Nephron (organoid): ENCODE measurements at regions not wholly inside any gene's neighbourhood (a gene's known extent, or its start where the extent isn't known, plus 50 kb on each side); places are given as distances from the start of the nearest gene placed in this dataset.

Experiments used
- H3K27ac Mint-ChIP-seq, 3 experiments: 2 replicates each; pipeline ENCODE4 v1.8.0; 2020; ENCODE audit warnings: mixed read lengths in 3 of 3, mild to moderate bottlenecking in 2 of 3, moderate library complexity in 1 of 3
- H3K27me3 Mint-ChIP-seq: 2 replicates; pipeline ENCODE4 v1.8.0; 2021; ENCODE audit warnings: low read depth, mild to moderate bottlenecking, moderate library complexity, mixed read lengths
- H3K36me3 Mint-ChIP-seq: 2 replicates; pipeline ENCODE4 v1.8.0; 2020; ENCODE audit warnings: low read depth, mixed read lengths
- H3K4me1 Mint-ChIP-seq: 2 replicates; pipeline ENCODE4 v1.8.0; 2020; ENCODE audit warnings: mixed read lengths
- H3K4me3 Mint-ChIP-seq, 3 experiments: 2 replicates each; pipeline ENCODE4 v1.8.0; 2020; ENCODE audit warnings: mild to moderate bottlenecking in 3 of 3, mixed read lengths in 3 of 3, moderate library complexity in 2 of 3
- H3K9me3 Mint-ChIP-seq: 2 replicates; pipeline ENCODE4 v1.8.0; 2020; ENCODE audit warnings: mixed read lengths
- CTCF ChIP-seq, 3 experiments: fragments of 200-600 bp; sonication (generic); IDR thresholded peaks; one replicate each; pipeline ENCODE4 v1.5.0; 2021; ENCODE audit warnings: antibody characterized with exemption in 3 of 3; ENCODE audit not compliant: unreplicated experiment in 3 of 3

GRCh38 chr10:58948303-58948702 lies 228.1 kb upstream of the PHYHIPL start:
- TF ChIP-seq CTCF (IDR thresholded peaks at IDR 0.05; ENCODE audit: unreplicated experiment in 3 of 3) = no peak
- Mint-ChIP-seq H3K4me1 (peaks cover 21% of the 10 kb centered on the region), H3K9me3 (no peaks in the 10 kb centered on the region), H3K36me3 (no peaks in the 10 kb centered on the region), H3K4me3 (no peak overlapping the region), H3K27ac (no peak overlapping the region), H3K27me3 (no peaks in the 10 kb centered on the region)

DNA sequence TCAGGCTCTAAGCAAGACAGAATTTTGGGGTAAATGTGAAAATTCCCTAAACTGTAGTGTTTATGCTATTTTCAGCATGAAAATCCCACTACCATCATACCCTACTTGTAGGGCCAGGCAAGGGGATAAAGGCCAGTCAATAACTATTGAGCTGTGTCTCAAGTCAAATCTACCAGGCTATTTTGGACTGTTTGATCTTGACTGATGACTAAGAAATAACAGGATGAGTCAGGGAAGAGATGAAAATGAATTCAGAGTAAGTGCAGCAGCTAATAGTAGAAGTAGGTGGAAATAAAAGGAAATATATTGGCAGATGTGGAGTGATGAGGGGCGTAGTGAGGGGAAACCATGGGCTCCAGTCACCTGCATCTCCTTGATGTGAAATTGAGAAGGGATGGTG lies 225.8 kb upstream of the PHYHIPL start:
- H3K27ac Mint-ChIP-seq = peak overlapping the region in 2 of 3 experiments; percentile 1 to 76
- H3K27me3 Mint-ChIP-seq = no peaks in the 10 kb centered on the region
- no peak overlapping the region for H3K4me3 Mint-ChIP-seq
- no peaks in the 10 kb centered on the region for H3K9me3 Mint-ChIP-seq
- no peak for TF ChIP-seq CTCF (IDR thresholded peaks at IDR 0.05; ENCODE audit: unreplicated experiment in 3 of 3)
- H3K36me3 Mint-ChIP-seq = no peaks in the 10 kb centered on the region
- H3K4me1 Mint-ChIP-seq = peaks cover 18% of the 10 kb centered on the region

- no peak for TF ChIP-seq CTCF (IDR thresholded peaks at IDR 0.05; ENCODE audit: unreplicated experiment in 3 of 3)
- Mint-ChIP-seq H3K27me3 (no peaks in the 10 kb centered on the region), H3K4me3 (no peak overlapping the region), H3K9me3 (no peaks in the 10 kb centered on the region), H3K27ac (peak overlapping the region in 2 of 3 experiments; percentile 1 to 76), H3K36me3 (no peaks in the 10 kb centered on the region), H3K4me1 (peaks cover 23% of the 10 kb centered on the region)
These were observed 225.4 kb upstream of the PHYHIPL start for GRCh38 chr10:58951087-58951486.

- Mint-ChIP-seq H3K4me3 (no peak overlapping the region), H3K9me3 (no peaks in the 10 kb centered on the region), H3K4me1 (peaks cover 29% of the 10 kb centered on the region), H3K27ac (peak overlapping the region in 2 of 3 experiments; percentile 7 to 27), H3K27me3 (no peaks in the 10 kb centered on the region), H3K36me3 (no peaks in the 10 kb centered on the region)
- no peak for TF ChIP-seq CTCF (IDR thresholded peaks at IDR 0.05; ENCODE audit: unreplicated experiment in 3 of 3)
These were observed 224.7 kb upstream of the PHYHIPL start for GRCh38 chr10:58951746-58952145.

DNA sequence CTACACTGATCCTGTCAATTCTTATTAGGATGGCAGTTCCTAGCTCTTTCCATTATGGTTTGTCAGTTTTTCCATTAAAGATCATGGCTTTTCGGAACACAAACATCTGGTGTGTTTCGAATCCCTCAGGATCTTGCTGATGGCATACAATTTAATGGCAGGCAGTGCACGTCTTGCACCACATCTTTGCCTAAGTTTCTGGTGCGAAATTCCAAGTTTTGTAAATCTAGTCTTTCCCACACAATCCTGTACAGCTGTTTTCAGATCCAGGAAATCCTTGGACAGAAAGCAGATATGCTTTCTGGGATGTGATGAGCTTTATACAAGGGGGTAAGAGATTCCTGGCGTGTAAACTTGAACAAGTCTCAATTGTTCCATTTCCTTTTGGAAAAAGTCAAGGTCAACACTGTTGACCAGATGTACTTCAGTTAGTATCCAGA lies 224.3 kb upstream of the PHYHIPL start:
- TF ChIP-seq CTCF (IDR thresholded peaks at IDR 0.05; ENCODE audit: unreplicated experiment in 3 of 3) = no peak
- Mint-ChIP-seq H3K4me1 (peaks cover 34% of the 10 kb centered on the region), H3K27me3 (peaks cover 2% of the 10 kb centered on the region), H3K9me3 (no peaks in the 10 kb centered on the region), H3K4me3 (no peak overlapping the region), H3K27ac (peak overlapping the region in 2 of 3 experiments; percentile 7 to 27), H3K36me3 (no peaks in the 10 kb centered on the region)

- Mint-ChIP-seq H3K4me1 (peaks cover 36% of the 10 kb centered on the region), H3K27me3 (peaks cover 5% of the 10 kb centered on the region), H3K36me3 (no peaks in the 10 kb centered on the region), H3K27ac (peak overlapping the region; percentile 7 to 27 (median 11)), H3K4me3 (no peak overlapping the region), H3K9me3 (no peaks in the 10 kb centered on the region)
- peak; percentile 79 to 88 (median 79) for TF ChIP-seq CTCF (IDR thresholded peaks at IDR 0.05; ENCODE audit: unreplicated experiment in 3 of 3)
These were observed 223.5 kb upstream of the PHYHIPL start for GRCh38 chr10:58952747-58953466.
